ENCODE measurements at regions not wholly inside any gene's neighbourhood (a gene's known extent, or its start where the extent isn't known, plus 50 kb on each side); places are given as distances from the start of the nearest gene placed in this dataset.

GRCh38 chr12:132408626-132409494 lies 79.5 kb upstream of the GALNT9 start:
- TF ChIP-seq REST (IDR thresholded peaks at IDR 0.05; ENCODE audit: insufficient read depth in 1 of 2, low read depth in 2 of 2, low read length in 2 of 2) (no peak), POLR2AphosphoS5 (IDR thresholded peaks at IDR 0.05; ENCODE audit: low read depth, low read length) (no peak), FOXP2 (optimal IDR thresholded peaks at IDR 0.05; ENCODE audit: borderline replicate concordance, extremely low read depth, extremely low read length, insufficient read depth) (no peak), TAF1 (IDR thresholded peaks at IDR 0.05; ENCODE audit: borderline replicate concordance, insufficient read depth, low read length) (no peak), SIN3A (IDR thresholded peaks at IDR 0.05; ENCODE audit: borderline replicate concordance, insufficient read depth, low read length) (no peak)

- TF ChIP-seq POLR2AphosphoS5 (IDR thresholded peaks at IDR 0.05; ENCODE audit: low read depth, low read length) (no peak), FOXP2 (optimal IDR thresholded peaks at IDR 0.05; ENCODE audit: borderline replicate concordance, extremely low read depth, extremely low read length, insufficient read depth) (no peak), TAF1 (IDR thresholded peaks at IDR 0.05; ENCODE audit: borderline replicate concordance, insufficient read depth, low read length) (no peak), REST (IDR thresholded peaks at IDR 0.05; ENCODE audit: insufficient read depth in 1 of 2, low read depth in 2 of 2, low read length in 2 of 2) (no peak), SIN3A (IDR thresholded peaks at IDR 0.05; ENCODE audit: borderline replicate concordance, insufficient read depth, low read length) (no peak)
These were observed 78.6 kb upstream of the GALNT9 start for GRCh38 chr12:132407992-132408391.

GRCh38 chr12:132407451-132407961 lies 78.1 kb upstream of the GALNT9 start:
- TF ChIP-seq REST (IDR thresholded peaks at IDR 0.05; ENCODE audit: insufficient read depth in 1 of 2, low read depth in 2 of 2, low read length in 2 of 2) (no peak), POLR2AphosphoS5 (IDR thresholded peaks at IDR 0.05; ENCODE audit: low read depth, low read length) (no peak), SIN3A (IDR thresholded peaks at IDR 0.05; ENCODE audit: borderline replicate concordance, insufficient read depth, low read length) (no peak), TAF1 (IDR thresholded peaks at IDR 0.05; ENCODE audit: borderline replicate concordance, insufficient read depth, low read length) (no peak), FOXP2 (optimal IDR thresholded peaks at IDR 0.05; ENCODE audit: borderline replicate concordance, extremely low read depth, extremely low read length, insufficient read depth) (no peak)

- TF ChIP-seq REST (IDR thresholded peaks at IDR 0.05; ENCODE audit: insufficient read depth in 1 of 2, low read depth in 2 of 2, low read length in 2 of 2) (no peak), FOXP2 (optimal IDR thresholded peaks at IDR 0.05; ENCODE audit: borderline replicate concordance, extremely low read depth, extremely low read length, insufficient read depth) (no peak), TAF1 (IDR thresholded peaks at IDR 0.05; ENCODE audit: borderline replicate concordance, insufficient read depth, low read length) (no peak), POLR2AphosphoS5 (IDR thresholded peaks at IDR 0.05; ENCODE audit: low read depth, low read length) (no peak), SIN3A (IDR thresholded peaks at IDR 0.05; ENCODE audit: borderline replicate concordance, insufficient read depth, low read length) (no peak)
These were observed 77.4 kb upstream of the GALNT9 start for GRCh38 chr12:132406493-132407450.
